HL-60 (cell line): ENCODE measurements at regions not wholly inside any gene's neighbourhood (a gene's known extent, or its start where the extent isn't known, plus 50 kb on each side); places are given as distances from the start of the nearest gene placed in this dataset.

Source experiments
- POLR2AphosphoS5 ChIP-seq: IDR thresholded peaks from 2 replicates; pipeline ENCODE4 v1.6.1; 2012; ENCODE audit warnings: low read depth
- TF ChIP-seq, protein P1 (sequence below): IDR thresholded peaks from one replicate; pipeline ENCODE4 v1.5.1; 2011; ENCODE audit warnings: low read length, control low read depth, inconsistent platforms; ENCODE audit not compliant: insufficient read depth
- TF ChIP-seq, protein P2 (sequence below): IDR thresholded peaks from 2 replicates; pipeline ENCODE4 v1.6.1; 2012; ENCODE audit warnings: low read depth; ENCODE audit not compliant: insufficient replicate concordance

DNA sequence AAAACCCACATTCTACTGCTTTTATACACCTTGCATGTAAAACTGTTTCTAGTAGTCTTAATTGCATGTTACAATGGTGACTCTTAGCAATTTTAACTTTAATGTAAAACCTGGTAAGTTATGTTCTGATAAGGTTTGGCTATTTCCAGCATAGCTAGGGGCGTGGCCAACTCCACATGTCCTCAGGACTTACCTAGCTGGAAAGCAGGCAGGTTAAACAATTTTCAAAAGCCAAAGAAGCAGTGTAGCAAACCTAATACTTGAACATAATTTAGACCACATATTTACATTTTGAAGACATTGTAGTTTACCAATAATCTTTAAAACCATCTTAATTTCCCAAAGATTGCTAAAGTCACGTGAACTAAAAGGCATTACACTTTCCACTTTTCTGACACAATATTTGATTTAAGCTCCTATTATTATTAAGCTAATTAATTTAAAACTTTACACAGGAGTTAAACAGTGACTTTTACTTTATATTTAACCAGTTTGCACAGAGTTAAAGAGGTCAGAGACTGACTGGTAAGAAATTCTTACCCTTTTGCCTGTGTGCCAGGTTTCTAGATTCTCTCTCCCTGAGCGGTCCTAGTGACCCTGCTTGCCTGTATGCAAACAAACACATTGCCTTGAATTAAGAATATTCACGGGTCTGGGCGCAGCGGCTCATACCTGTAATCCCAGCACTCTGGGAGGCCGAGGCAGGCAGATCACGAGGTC is 88.2 kb downstream of the GLUD2 start:
- TF ChIP-seq, protein P1, sequence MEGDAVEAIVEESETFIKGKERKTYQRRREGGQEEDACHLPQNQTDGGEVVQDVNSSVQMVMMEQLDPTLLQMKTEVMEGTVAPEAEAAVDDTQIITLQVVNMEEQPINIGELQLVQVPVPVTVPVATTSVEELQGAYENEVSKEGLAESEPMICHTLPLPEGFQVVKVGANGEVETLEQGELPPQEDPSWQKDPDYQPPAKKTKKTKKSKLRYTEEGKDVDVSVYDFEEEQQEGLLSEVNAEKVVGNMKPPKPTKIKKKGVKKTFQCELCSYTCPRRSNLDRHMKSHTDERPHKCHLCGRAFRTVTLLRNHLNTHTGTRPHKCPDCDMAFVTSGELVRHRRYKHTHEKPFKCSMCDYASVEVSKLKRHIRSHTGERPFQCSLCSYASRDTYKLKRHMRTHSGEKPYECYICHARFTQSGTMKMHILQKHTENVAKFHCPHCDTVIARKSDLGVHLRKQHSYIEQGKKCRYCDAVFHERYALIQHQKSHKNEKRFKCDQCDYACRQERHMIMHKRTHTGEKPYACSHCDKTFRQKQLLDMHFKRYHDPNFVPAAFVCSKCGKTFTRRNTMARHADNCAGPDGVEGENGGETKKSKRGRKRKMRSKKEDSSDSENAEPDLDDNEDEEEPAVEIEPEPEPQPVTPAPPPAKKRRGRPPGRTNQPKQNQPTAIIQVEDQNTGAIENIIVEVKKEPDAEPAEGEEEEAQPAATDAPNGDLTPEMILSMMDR: no peak
- no peak for TF ChIP-seq POLR2AphosphoS5
- TF ChIP-seq, protein P2, sequence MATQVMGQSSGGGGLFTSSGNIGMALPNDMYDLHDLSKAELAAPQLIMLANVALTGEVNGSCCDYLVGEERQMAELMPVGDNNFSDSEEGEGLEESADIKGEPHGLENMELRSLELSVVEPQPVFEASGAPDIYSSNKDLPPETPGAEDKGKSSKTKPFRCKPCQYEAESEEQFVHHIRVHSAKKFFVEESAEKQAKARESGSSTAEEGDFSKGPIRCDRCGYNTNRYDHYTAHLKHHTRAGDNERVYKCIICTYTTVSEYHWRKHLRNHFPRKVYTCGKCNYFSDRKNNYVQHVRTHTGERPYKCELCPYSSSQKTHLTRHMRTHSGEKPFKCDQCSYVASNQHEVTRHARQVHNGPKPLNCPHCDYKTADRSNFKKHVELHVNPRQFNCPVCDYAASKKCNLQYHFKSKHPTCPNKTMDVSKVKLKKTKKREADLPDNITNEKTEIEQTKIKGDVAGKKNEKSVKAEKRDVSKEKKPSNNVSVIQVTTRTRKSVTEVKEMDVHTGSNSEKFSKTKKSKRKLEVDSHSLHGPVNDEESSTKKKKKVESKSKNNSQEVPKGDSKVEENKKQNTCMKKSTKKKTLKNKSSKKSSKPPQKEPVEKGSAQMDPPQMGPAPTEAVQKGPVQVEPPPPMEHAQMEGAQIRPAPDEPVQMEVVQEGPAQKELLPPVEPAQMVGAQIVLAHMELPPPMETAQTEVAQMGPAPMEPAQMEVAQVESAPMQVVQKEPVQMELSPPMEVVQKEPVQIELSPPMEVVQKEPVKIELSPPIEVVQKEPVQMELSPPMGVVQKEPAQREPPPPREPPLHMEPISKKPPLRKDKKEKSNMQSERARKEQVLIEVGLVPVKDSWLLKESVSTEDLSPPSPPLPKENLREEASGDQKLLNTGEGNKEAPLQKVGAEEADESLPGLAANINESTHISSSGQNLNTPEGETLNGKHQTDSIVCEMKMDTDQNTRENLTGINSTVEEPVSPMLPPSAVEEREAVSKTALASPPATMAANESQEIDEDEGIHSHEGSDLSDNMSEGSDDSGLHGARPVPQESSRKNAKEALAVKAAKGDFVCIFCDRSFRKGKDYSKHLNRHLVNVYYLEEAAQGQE: no peak
